ENCODE measurements at regions not wholly inside any gene's neighbourhood (a gene's known extent, or its start where the extent isn't known, plus 50 kb on each side); places are given as distances from the start of the nearest gene placed in this dataset.
"Not testable (repeated sequence)": the region's sequence is repeated elsewhere in the genome, so short reads cannot be mapped to it uniquely, and the experiment has no call there.

DNA sequence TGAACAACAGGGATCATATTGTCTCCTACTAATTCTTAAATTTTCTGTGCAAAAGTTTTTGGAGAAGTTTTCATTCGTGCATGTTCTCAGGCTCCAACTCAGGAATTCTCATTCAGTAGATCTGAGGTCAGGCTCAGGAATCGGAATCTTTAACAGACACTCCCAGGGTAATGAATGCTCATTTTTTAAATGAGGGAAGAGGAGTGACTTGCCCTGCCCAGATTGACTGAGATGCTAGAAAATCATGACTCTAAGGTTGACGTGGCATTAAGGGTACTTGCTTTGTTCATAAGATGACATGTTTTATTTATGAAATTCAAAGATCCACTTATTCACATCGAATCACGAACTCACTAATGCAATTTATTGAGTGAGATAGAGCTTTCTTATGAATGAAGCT lies 196.6 kb upstream of the NPVF start:
- no peak for ATAC-seq
- DNase-seq, result no peak
- intact Hi-C loops (cut with DNase I), result no loop called here

DNA sequence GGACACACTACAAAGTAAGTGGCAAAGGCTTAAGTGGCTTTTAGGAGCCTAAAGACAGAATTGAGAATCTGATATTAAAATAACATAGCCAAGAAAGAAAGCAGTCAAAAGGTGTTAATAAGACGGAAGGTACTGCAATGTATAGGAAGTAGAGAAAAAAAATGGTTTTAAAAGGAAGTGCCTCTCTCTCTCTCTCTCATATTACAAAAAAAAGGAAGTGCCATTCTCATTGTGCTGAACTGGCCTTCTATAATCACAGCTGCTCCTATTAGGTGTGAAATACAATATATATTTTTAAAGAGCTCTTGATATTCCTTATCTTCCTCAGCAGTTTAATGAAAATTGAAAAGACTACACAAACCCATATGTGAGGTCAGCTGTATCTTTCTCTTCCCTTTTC lies 199.4 kb upstream of the NPVF start:
- ATAC-seq (no peak), DNase-seq (no peak)
- intact Hi-C loops (cut with DNase I), result no loop called here

DNA sequence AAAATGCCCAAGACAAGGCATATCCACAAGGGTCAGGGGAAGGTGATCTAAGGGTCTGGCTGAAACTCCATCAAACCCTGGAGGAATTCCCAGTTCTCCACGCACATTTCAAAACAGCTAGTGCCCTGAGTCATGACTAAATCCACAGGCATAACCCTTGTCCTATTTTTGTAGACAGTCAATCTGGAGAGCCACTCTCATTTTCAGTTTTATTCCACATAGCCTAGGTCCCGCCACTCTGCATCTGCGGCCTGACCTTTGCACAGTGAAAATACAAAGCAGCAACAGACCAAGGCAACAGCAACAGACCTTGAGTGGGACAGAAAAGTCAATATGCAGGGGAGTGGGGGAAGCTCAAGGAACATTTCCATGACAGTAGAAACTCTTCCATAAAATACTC lies 201.4 kb upstream of the NPVF start:
- ATAC-seq (peak; percentile 69 to 89), DNase-seq (no peak)
- intact Hi-C loops (cut with DNase I), result no loop called here

DNA sequence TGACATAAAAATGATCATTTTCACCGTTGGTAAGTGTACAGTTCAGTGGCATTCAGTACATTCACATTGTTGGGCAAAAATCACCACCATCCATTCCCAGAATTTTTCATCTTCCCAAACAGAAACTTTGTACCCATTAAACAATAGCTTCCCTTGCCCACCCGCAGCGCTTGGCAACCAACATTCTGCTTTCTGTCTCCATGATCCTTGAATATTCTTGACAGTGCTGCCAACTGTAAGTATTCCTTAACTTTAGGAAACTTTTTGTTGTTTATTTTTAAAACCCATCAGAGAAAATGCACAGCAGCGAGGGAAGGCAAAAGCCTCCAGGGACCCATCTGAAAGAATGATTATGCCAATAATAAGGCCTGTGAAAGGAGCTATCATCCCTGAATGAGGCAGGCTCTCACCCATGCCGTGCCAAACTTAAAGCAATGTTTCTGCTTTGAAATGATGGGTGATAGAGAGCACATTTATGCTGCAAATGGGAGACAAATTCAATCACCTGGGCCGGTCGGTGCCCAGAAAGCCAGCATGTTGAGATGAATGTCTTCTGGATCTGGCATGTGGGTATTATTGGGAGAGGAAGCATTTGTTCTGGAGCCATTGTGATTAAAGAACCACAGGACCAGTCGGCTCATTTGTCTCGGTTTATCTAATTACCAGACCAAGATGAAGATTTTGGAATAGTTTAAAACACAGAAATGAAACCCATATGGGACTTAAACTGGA lies 202.1 kb upstream of the NPVF start:
- ATAC-seq (no peak), DNase-seq (no peak)
- intact Hi-C loops (cut with DNase I), result no loop called here

DNA sequence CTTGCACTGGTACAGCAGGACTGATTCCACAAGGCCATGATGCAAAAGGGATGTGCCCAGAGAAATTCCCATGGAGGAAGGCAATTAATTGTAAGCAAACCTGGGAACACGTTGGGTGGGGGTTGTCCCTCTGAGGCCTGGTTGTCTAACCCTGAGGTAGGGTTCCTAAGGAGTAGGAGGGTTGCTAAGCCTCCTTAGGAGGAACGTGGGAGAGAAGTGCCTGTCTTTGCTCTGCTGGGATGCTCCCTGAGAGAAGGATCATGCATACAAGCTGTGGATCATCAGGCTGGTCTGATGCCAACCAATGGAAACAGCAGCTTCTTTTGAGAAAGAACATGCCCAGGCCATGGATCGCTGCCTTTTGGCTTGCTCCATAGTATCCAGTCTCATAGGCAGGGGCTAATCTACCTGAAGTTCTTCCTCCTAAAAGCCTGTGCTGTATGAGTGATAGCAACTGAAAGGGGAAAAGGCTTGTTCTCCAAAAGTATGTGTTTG lies 203.7 kb upstream of the NPVF start:
- ATAC-seq, result no peak

DNA sequence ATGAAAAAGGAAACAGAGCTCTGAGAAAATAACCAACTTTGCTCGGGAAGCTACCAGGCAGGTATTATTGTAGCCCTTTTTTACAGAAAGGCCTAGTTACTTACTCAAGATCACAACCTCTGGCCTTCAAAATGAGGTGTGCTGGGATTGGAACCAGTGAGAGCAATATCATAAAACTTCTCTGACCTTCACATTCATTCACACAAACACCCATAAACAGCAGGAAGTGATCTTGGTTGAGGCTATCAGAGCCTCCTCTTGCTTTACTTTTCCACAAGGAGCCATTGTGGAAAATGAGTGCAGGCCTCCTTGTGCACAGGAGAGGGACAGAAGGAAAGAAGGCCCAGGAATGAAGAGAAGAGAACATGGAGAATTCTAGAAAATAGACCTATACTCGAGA lies 204.5 kb upstream of the NPVF start:
- intact Hi-C loops (cut with DNase I), result no loop called here
- ATAC-seq (no peak), DNase-seq (no peak)

More for the DNA sequence above, 203.7 kb upstream of the NPVF start:
- no peak for DNase-seq
- intact Hi-C loops (cut with DNase I), result no loop called here

DNA sequence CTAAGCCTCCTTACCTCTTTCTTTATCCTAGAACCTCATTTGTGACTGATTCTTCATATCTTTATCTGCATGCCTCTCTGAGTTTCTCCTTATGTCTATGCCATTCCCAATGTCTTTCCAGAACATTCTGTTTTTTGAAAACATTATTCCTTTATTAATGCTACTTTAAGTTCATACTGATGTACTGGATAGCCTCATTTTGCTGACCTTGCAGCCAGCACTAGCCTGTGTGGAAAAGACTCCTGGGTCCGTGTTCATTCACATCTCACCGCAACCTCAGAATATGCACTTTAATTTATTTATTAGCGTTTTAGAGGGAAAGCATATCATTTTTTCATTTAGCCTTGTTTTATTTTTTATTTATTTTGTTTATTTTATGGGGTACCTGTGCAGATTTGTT lies 208.1 kb upstream of the NPVF start:
- no peak for DNase-seq
- intact Hi-C loops (cut with DNase I), result no loop called here
- ATAC-seq, result no peak

DNA sequence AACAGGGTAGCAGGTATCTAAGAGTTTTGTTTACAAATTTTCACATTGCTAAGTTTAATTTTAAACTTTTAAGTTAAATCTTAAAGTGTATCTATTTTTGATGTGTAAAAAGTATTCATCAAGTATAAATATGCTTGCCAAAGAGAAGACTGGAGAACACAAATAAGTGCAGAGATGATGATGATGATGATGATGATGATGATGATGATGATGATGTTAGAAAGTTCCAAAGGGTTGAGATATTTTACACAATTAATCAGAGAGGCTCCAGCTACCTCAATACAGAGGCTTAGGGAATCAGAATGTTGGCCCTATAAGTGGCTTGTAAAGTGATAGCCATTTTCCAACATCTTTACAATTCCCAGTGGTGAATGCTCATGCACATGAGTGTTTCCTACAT lies 209.0 kb upstream of the NPVF start:
- intact Hi-C loops (cut with DNase I), result no loop called here
- DNase-seq (no peak), ATAC-seq (no peak)

DNA sequence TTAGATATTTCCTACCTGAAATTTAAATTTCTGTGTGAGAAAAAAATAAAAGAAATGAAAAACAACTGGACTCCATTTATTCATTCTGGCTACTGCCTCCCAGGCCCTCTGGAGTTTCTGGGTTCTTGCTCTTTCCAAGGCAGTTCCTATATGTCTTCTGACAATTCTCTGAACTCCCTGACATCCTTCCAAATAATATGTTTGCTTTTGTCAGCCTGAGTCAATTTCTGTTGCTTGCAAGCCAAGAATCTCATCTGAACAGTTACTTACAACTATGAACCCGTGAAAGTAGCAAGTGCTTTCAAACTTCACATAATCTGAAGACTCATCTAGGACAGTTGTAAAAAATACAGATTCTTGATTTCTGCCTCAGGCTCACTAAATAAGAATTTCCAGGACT lies 216.7 kb upstream of the NPVF start:
- no peak for ATAC-seq
- intact Hi-C loops (cut with DNase I), result no loop called here
- no peak for DNase-seq

DNA sequence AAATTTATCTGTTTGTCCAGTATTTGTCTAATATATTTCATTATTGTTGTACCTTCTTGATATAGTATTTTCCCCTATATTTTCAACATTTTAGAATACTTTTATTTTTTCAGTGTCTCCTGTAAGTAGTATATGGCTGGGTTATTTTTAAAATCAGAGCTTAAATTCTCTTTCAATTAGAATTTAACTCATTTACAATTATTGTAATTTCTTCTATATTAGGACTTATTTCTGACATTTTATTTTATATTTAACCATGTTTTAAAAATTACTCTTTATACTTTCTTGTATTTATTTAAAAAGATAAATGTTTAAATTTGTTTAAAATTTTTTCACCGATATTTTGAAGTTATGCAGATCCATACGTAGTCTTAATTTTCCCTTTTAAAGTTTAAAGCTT lies 220.0 kb upstream of the NPVF start:
- DNase-seq (no peak), ATAC-seq (no peak)
- intact Hi-C loops (cut with DNase I), result no loop called here

DNA sequence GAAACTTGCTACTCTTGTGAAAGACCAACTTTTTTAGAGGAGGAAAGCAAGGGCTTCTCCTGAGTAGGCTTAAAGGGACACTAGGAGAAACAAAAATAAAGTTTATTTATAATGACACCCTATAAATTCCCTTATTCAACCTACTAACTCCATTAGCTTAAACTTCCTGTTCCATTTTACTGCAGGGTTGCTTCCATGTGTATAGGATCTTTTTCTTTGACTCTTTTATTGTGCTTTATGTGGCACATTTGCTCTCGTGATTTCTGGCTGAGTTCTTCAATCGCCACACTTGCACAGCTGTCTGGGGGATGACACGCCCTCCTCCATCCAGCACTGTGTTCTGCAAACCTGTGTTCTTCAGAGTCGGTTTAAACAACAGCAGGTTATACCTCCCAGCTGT lies 225.7 kb upstream of the NPVF start:
- no peak for DNase-seq
- ATAC-seq, result no peak
- intact Hi-C loops (cut with DNase I), result no loop called here

DNA sequence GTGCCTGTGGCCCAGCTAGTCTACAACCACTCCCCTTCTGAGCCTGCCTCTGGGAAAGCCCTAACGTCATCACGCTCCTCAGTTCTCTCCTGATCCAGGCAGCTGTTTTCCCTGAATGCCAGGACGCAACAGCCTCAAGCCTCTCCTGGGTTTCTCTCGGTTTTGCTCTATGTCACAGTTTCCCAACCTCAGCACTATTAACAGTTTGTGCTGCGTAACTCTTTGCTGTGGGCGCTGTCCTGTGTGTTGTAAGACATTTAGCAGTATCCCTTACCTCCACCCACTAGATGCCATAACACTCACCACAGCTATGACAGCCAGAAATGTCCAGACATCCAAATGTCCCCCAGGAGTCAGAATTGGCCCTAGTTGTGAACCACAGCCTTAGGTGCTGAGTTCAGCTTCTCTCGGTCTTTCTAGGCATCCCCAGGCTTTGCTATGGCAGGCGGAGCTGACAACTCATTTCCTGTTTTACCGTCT lies 226.3 kb upstream of the NPVF start:
- intact Hi-C loops (cut with DNase I), result no loop called here
- DNase-seq, result peak; percentile 52
- peak; percentile 74 to 87 for ATAC-seq

DNA sequence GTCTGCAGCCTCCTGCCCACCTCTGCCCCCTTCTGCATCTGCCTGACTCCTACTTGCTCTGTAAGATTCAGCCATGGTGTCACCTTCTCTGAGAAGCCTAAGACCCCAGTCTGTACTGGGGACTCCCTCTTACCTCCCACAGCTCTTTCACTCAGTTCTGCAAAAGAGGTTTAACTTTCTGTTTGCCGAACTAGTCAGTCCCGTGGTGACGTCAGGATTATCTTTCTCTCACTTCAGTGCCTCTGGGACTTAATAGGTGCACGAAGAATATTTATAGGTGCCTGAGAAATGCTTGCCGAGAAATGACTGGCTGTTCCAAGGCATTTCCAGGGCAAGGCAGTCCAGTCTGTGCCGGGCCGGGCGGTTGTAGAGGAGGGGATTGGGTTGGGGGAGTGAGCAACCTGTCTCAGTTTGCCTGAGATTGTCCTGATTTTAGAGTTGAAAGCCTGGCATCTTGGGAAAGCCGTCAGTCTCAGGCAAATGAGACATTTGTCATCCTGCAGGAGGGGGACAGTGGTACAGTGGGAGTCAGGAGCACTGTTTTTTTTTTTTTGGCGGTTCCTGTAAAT lies 227.5 kb upstream of the NPVF start:
- DNase-seq (no peak), ATAC-seq (no peak)
- intact Hi-C loops (cut with DNase I), result no loop called here

DNA sequence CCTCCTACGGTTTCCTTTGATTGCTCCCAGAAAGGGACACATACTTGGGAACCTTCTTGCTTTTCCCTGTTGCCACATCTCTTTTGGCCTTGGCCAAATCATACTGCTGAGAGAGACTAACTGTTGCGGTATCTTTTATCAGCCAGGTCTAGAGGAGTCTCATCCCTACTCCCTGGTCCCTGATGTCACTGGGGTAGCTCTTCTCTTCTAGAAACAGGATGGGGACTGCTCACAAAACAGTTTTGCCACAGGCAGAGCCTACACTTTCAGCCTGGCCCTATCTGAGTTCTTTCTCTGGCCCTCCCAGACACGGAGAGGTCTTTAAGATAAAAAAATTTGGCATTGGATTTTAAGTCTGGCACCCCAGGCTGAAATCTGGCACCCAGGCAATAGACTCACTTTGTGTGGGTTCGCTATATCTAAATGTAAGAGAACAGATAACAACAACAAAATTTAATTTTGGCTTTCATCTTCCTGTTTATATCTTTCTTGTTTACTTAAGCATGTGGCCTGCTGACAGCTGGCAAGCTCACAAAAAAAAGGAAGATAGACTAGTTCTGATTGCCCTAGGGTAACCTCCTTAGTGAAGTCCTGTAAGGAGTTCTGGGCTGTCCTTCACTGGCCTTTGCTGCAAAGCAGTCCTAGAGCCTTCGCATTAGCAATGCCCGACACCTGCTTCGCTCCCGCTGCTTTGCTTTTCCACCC lies 228.3 kb upstream of the NPVF start:
- peak; percentile 44 for DNase-seq

DNA sequence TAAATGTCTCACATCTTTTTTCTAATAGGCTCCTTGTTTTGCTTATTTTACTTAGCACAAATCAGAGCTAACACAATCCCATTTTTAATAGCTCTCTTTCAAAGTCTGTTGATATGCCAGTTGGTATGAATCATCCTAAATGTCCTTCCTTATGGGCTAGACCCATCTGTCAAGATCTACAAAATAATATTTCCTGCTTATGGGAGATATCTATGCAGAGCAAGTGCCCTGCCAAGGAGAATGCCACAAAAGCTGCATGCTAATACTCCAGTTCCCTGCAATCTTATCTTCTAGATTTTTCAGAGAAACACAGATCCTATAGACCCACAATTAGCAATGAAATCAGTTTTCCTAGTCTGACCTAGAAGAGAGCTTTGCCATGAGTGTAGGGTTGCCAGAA lies 230.8 kb upstream of the NPVF start:
- intact Hi-C loops (cut with DNase I), result no loop called here
- no peak for DNase-seq
- ATAC-seq, result no peak

More for the DNA sequence above, 228.3 kb upstream of the NPVF start:
- peak; percentile 62 to 81 for ATAC-seq
- intact Hi-C loops (cut with DNase I), result no loop called here

DNA sequence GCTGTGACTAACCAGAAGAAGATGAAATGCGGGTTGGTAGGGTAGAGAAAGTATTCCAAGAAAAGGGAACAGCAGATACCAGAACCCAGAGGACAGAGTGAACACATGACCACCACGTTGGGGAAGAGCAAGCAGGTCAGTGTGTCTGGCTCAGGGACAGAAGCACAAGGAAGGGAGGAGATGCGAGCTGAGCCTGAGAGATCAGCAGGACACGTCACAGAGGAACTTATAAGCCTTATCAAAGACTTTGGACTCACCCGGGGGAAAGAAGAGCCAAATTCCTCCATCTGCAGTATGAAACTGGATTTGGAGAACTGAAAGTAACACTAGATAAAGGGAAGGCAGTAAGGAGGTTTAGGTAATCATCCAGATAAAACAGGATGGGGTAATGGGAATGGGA lies 232.1 kb upstream of the NPVF start:
- no peak for DNase-seq
- peak in 1 of 2 donors; percentile 33 for ATAC-seq
- intact Hi-C loops (cut with DNase I), result no loop called here

DNA sequence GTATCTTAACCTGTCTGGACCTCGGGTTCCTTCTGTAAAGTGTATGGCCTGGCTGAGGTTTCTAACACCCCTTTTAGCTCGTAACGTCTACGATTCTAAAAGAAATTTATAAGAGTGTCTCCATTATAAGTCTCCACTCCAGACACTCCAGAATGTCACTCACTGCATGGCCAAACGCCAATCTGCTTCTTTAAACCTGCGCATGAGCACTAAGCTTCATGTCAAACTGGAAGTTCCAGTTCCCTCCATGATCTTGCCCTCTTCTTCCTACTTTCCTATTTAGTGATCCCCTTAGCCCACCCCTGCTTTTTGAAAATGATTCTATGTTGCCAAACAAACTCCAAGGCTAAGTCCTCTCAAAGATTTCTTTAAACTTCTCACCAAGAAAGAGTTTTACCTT lies 241.4 kb upstream of the NPVF start:
- DNase-seq (no peak), ATAC-seq (no peak)
- intact Hi-C loops (cut with DNase I), result no loop called here

DNA sequence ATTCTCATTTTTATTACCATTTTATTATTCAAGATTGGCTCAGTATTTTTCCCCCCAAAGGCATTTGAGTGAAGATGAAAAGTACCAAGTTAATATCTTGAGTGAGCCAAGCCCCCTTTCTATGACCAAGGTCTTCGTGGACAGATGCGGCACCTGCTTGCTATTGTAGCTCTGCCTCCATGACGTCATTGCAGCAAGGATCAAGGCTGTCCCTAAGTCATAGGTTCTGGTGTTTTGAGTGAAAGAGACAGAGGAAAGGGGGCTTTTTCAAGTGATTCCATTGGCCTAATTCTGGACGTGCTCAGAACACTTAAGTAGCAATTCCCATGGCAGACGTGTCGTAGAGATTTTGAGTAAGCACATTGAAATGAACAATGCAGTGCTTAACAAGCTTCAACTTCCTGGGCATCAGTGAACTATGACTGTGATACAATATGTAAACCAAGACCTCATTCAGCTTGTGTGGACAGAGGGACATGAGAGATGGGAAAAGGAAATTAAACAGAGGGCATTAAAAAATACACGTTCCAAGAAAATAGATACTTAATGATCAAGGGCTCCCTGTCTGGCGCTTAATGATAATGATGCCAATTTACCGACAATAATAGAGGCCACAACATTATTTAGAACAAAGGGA lies 248.7 kb upstream of the NPVF start:
- ATAC-seq (no peak), DNase-seq (no peak)
- intact Hi-C loops (cut with DNase I), result no loop called here

DNA sequence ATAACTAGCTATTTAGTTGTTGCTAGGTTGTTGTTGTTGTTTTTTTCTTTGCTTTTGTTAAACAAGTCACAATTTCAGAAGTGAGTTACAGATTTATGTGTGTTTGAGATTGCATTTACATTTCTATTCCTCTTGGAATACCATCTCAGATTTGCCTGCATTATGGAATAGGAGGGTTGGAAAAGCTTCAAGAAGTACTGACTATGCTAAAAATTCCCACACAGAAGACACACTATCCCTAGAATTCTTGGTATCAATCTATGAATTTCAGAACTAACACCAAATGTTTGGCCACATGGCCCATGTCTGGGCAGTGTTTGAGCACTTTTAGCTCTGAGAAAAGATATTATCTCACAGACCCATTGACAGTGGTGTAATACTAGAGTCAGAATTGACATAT lies 249.9 kb upstream of the NPVF start:
- DNase-seq; ATAC-seq; intact Hi-C loops (cut with DNase I): not testable (repeated sequence)

DNA sequence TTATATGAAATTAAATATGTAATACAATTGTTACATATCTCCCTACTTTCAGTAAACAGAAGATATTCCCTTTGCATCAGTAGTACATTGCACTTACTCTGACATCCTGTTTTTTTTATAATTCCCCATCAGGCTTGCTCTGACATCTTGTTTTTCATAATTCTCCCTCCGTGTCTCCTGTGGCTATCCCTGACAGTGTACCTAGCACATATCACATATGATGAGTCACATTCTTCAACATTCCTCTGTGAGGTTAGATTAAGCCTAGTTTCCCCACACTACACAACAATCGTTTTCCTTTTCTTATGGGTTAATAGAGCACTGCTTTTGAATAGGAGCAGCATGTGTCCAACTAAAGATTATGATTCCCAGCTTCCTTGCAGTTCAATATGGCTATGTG lies 250.6 kb upstream of the NPVF start:
- ATAC-seq, result no peak
- intact Hi-C loops (cut with DNase I), result no loop called here
- DNase-seq, result no peak

All from left cardiac atrium (tissue), 4 donors.